ENCODE measurements at regions not wholly inside any gene's neighbourhood (a gene's known extent, or its start where the extent isn't known, plus 50 kb on each side); places are given as distances from the start of the nearest gene placed in this dataset.

- TF ChIP-seq, protein P1, sequence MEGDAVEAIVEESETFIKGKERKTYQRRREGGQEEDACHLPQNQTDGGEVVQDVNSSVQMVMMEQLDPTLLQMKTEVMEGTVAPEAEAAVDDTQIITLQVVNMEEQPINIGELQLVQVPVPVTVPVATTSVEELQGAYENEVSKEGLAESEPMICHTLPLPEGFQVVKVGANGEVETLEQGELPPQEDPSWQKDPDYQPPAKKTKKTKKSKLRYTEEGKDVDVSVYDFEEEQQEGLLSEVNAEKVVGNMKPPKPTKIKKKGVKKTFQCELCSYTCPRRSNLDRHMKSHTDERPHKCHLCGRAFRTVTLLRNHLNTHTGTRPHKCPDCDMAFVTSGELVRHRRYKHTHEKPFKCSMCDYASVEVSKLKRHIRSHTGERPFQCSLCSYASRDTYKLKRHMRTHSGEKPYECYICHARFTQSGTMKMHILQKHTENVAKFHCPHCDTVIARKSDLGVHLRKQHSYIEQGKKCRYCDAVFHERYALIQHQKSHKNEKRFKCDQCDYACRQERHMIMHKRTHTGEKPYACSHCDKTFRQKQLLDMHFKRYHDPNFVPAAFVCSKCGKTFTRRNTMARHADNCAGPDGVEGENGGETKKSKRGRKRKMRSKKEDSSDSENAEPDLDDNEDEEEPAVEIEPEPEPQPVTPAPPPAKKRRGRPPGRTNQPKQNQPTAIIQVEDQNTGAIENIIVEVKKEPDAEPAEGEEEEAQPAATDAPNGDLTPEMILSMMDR (conservative IDR thresholded peaks at IDR 0.05; ENCODE audit: low read depth, low read length): no peak
- TF ChIP-seq POLR2A (IDR thresholded peaks at IDR 0.05; ENCODE audit: low read depth, low read length) (no peak), RCOR1 (IDR thresholded peaks at IDR 0.05; ENCODE audit: insufficient replicate concordance, low read length) (no peak), MXI1 (IDR thresholded peaks at IDR 0.05; ENCODE audit: borderline replicate concordance, low read depth, low read length) (no peak), MAZ (IDR thresholded peaks at IDR 0.05; ENCODE audit: borderline replicate concordance, low read depth, low read length) (no peak)
These were observed 156.1 kb upstream of the NPY start for GRCh38 chr7:24127930-24128329.

Data from IMR-90 (cell line).